ENCODE measurements at regions not wholly inside any gene's neighbourhood (a gene's known extent, or its start where the extent isn't known, plus 50 kb on each side); places are given as distances from the start of the nearest gene placed in this dataset.

DNA sequence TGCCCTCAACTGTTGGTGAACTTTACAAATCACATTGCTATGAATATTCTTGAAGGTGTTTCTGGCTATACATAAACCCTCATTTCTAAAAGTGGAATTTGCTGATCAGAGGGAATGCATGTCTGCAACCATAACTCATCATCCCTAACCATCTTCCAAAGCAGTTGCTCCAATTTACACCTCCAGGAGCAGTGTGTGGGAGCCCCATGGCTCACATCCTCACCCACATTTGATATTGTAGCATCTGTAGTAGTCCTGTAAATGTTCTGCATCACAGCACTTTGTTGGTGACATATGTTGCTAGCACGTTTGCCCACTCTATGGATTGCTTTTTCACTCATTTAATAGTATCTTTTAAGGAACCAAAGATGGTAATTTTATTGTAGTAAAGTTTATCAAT lies 183.8 kb upstream of the SMLR1 start:
- TF ChIP-seq RAD21 (IDR thresholded peaks at IDR 0.05; ENCODE audit: low read depth): no peak
- TF ChIP-seq EP300 (IDR thresholded peaks at IDR 0.05; ENCODE audit: borderline replicate concordance): no peak
- TF ChIP-seq, protein P1, sequence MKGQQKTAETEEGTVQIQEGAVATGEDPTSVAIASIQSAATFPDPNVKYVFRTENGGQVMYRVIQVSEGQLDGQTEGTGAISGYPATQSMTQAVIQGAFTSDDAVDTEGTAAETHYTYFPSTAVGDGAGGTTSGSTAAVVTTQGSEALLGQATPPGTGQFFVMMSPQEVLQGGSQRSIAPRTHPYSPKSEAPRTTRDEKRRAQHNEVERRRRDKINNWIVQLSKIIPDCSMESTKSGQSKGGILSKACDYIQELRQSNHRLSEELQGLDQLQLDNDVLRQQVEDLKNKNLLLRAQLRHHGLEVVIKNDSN (IDR thresholded peaks at IDR 0.05): no peak
- TF ChIP-seq CREB1 (IDR thresholded peaks at IDR 0.05; ENCODE audit: low read depth): no peak
- no peak for TF ChIP-seq YY1 (IDR thresholded peaks at IDR 0.05; ENCODE audit: low read depth)
- TF ChIP-seq FOXM1 (IDR thresholded peaks at IDR 0.05; ENCODE audit: borderline replicate concordance, low read depth): no peak
- TF ChIP-seq EGR1 (IDR thresholded peaks at IDR 0.05): no peak
- no peak for TF ChIP-seq ZBTB7A (IDR thresholded peaks at IDR 0.05; ENCODE audit: low read depth)
- TF ChIP-seq, protein P2, sequence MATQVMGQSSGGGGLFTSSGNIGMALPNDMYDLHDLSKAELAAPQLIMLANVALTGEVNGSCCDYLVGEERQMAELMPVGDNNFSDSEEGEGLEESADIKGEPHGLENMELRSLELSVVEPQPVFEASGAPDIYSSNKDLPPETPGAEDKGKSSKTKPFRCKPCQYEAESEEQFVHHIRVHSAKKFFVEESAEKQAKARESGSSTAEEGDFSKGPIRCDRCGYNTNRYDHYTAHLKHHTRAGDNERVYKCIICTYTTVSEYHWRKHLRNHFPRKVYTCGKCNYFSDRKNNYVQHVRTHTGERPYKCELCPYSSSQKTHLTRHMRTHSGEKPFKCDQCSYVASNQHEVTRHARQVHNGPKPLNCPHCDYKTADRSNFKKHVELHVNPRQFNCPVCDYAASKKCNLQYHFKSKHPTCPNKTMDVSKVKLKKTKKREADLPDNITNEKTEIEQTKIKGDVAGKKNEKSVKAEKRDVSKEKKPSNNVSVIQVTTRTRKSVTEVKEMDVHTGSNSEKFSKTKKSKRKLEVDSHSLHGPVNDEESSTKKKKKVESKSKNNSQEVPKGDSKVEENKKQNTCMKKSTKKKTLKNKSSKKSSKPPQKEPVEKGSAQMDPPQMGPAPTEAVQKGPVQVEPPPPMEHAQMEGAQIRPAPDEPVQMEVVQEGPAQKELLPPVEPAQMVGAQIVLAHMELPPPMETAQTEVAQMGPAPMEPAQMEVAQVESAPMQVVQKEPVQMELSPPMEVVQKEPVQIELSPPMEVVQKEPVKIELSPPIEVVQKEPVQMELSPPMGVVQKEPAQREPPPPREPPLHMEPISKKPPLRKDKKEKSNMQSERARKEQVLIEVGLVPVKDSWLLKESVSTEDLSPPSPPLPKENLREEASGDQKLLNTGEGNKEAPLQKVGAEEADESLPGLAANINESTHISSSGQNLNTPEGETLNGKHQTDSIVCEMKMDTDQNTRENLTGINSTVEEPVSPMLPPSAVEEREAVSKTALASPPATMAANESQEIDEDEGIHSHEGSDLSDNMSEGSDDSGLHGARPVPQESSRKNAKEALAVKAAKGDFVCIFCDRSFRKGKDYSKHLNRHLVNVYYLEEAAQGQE (IDR thresholded peaks at IDR 0.05; ENCODE audit: low read depth): no peak
- TF ChIP-seq NFIC (IDR thresholded peaks at IDR 0.05): no peak
- no peak for TF ChIP-seq CEBPB (IDR thresholded peaks at IDR 0.05)
- TF ChIP-seq, protein P3, sequence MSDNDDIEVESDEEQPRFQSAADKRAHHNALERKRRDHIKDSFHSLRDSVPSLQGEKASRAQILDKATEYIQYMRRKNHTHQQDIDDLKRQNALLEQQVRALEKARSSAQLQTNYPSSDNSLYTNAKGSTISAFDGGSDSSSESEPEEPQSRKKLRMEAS (IDR thresholded peaks at IDR 0.05): no peak
- no peak for TF ChIP-seq TAF1 (IDR thresholded peaks at IDR 0.05; ENCODE audit: low read depth)

DNA sequence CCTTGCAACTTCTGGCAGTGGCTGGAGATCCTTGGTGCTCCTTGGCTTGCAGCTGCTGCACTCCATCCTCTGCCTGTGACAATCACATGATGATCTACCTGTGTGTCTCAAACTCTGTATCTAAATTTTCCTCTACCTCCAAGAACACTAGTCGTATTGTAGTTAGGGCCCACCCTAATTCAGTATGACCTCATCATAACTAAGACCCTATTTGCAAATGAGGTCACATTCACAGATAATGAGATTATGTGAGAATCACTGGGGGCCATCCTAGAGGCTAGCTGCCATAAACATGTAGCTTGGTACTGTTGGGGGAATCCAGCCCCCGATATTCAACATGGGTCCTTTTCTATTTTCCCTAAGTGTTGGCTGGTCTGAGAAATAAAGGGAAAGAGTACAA lies 183.0 kb upstream of the SMLR1 start:
- TF ChIP-seq EGR1 (IDR thresholded peaks at IDR 0.05) (no peak), YY1 (IDR thresholded peaks at IDR 0.05; ENCODE audit: low read depth) (no peak), CREB1 (IDR thresholded peaks at IDR 0.05; ENCODE audit: low read depth) (no peak), ZBTB7A (IDR thresholded peaks at IDR 0.05; ENCODE audit: low read depth) (no peak), FOXM1 (IDR thresholded peaks at IDR 0.05; ENCODE audit: borderline replicate concordance, low read depth) (no peak), RAD21 (IDR thresholded peaks at IDR 0.05; ENCODE audit: low read depth) (no peak), EP300 (IDR thresholded peaks at IDR 0.05; ENCODE audit: borderline replicate concordance) (no peak), NFIC (IDR thresholded peaks at IDR 0.05) (no peak), CEBPB (IDR thresholded peaks at IDR 0.05) (no peak), TEAD4 (IDR thresholded peaks at IDR 0.05) (no peak), TCF12 (IDR thresholded peaks at IDR 0.05; ENCODE audit: low read depth) (no peak), TAF1 (IDR thresholded peaks at IDR 0.05; ENCODE audit: low read depth) (no peak)
- TF ChIP-seq, protein P3 (IDR thresholded peaks at IDR 0.05): no peak
- TF ChIP-seq, protein P1 (IDR thresholded peaks at IDR 0.05): no peak
- TF ChIP-seq, protein P2 (IDR thresholded peaks at IDR 0.05; ENCODE audit: low read depth): no peak

DNA sequence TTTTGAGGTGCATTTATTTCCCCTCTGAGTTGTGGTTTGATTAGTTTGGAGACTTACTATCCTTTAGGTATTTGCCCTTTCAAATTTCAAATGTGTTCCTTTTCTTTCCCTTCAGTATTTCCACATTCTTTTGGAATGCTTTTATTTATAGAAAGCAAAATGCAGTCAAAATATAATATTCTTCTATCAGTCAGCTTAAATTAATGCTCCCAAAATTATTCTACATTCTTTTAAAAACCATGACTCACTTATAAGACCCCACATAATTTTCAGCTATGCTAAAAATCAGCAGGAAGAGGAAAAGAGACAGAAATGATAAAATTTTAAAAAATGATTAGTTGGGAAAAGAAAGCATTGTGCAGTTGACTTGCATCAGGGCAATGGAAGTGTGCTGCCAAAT lies 180.0 kb upstream of the SMLR1 start:
- TF ChIP-seq FOXM1 (IDR thresholded peaks at IDR 0.05; ENCODE audit: borderline replicate concordance, low read depth) (no peak), CREB1 (IDR thresholded peaks at IDR 0.05; ENCODE audit: low read depth) (no peak)
- TF ChIP-seq, protein P3 (IDR thresholded peaks at IDR 0.05): no peak
- TF ChIP-seq, protein P1 (IDR thresholded peaks at IDR 0.05): no peak

DNA sequence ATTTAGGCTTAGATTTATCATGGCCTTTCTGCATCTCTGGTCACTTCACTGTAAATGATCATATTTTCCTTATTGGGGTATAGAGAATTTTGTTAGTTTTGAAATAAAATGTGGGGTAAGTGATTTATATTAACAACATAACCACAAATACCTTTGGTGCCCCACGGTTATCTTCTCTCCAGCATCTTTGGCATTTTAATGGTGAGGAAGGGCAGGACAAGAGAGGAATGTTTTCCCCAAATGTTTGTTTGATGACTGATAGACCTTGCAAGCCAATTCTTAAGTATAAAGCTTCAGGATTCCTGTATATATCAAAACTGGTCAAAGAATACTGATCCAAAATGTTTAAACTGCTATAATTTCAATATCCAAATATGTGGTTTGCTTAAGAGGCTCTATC lies 171.6 kb upstream of the SMLR1 start:
- no peak for TF ChIP-seq TCF12 (IDR thresholded peaks at IDR 0.05; ENCODE audit: low read depth)
- no peak for TF ChIP-seq ZBTB7A (IDR thresholded peaks at IDR 0.05; ENCODE audit: low read depth)
- TF ChIP-seq, protein P1 (IDR thresholded peaks at IDR 0.05): no peak
- no peak for TF ChIP-seq NFIC (IDR thresholded peaks at IDR 0.05)
- no peak for TF ChIP-seq YY1 (IDR thresholded peaks at IDR 0.05; ENCODE audit: low read depth)
- no peak for TF ChIP-seq CREB1 (IDR thresholded peaks at IDR 0.05; ENCODE audit: low read depth)
- no peak for TF ChIP-seq TAF1 (IDR thresholded peaks at IDR 0.05; ENCODE audit: low read depth)
- TF ChIP-seq, protein P3 (IDR thresholded peaks at IDR 0.05): no peak
- TF ChIP-seq EP300 (IDR thresholded peaks at IDR 0.05; ENCODE audit: borderline replicate concordance): no peak
- TF ChIP-seq EGR1 (IDR thresholded peaks at IDR 0.05): no peak
- TF ChIP-seq FOXM1 (IDR thresholded peaks at IDR 0.05; ENCODE audit: borderline replicate concordance, low read depth): no peak
- no peak for TF ChIP-seq RAD21 (IDR thresholded peaks at IDR 0.05; ENCODE audit: low read depth)

DNA sequence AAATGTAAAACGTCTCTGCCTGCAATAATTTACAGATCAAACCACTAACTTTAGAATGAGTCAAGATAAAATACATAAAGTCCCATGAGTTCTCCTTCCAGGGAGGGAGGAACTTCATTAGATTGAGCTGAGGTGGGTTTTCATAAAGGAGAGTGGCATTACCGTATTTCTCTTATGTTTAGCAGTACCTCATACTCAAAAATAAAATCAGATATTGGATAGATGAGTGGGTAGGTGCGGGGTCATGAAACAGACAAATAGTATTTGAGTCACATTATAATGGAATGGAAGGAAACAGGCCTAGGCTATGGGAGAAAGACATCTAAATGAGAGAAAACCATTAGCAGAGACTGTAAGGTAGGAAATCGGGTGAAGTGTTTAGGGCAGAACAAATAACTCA lies 166.1 kb upstream of the SMLR1 start:
- no peak for TF ChIP-seq EGR1 (IDR thresholded peaks at IDR 0.05)
- TF ChIP-seq, protein P1 (IDR thresholded peaks at IDR 0.05): no peak
- no peak for TF ChIP-seq CEBPB (IDR thresholded peaks at IDR 0.05)
- no peak for TF ChIP-seq EP300 (IDR thresholded peaks at IDR 0.05; ENCODE audit: borderline replicate concordance)
- TF ChIP-seq, protein P3 (IDR thresholded peaks at IDR 0.05): no peak
- TF ChIP-seq, protein P2 (IDR thresholded peaks at IDR 0.05; ENCODE audit: low read depth): no peak
